Skin epidermis (tissue), 12 donors: ENCODE measurements at regions not wholly inside any gene's neighbourhood (a gene's known extent, or its start where the extent isn't known, plus 50 kb on each side); places are given as distances from the start of the nearest gene placed in this dataset.

ENCODE experiments used
- H3K27ac ChIP-seq, 21 experiments: fragments of 200-600 bp; sonication (generic) in 11 of 21; one replicate each; pipeline ENCODE4 v1.5.0; 2020; ENCODE audit warnings: mild to moderate bottlenecking in 3 of 21, inconsistent platforms in 2 of 21, moderate library complexity in 2 of 21
- H3K4me3 ChIP-seq, 7 experiments: fragments of 200-600 bp; sonication (generic) in 2 of 7; one replicate each; pipeline ENCODE4 v1.5.0; 2020; ENCODE audit warnings: inconsistent platforms in 2 of 7, mild to moderate bottlenecking in 2 of 7, moderate library complexity in 1 of 7

GRCh38 chr10:78645169-78645686 lies 423.5 kb upstream of the ZMIZ1 start:
- Histone ChIP-seq H3K4me3 (no peak overlapping the region), H3K27ac (no peak overlapping the region)

- Histone ChIP-seq H3K4me3 (no peak overlapping the region), H3K27ac (no peak overlapping the region)
Observed at GRCh38 chr10:78645975-78646374, 422.8 kb upstream of the ZMIZ1 start.

- Histone ChIP-seq H3K4me3 (no peak overlapping the region), H3K27ac (no peak overlapping the region)
Observed at GRCh38 chr10:78648256-78648860, 420.4 kb upstream of the ZMIZ1 start.

GRCh38 chr10:78649429-78649828 lies 419.3 kb upstream of the ZMIZ1 start:
- no peak overlapping the region for H3K4me3 ChIP-seq
- H3K27ac ChIP-seq: peak overlapping the region in 2 of 21 experiments; percentile 7 to 25

- peak overlapping the region in 1 of 21 experiments; percentile 7 for H3K27ac ChIP-seq
Observed at GRCh38 chr10:78650122-78650521, 418.6 kb upstream of the ZMIZ1 start.

GRCh38 chr10:78651287-78651686 lies 417.5 kb upstream of the ZMIZ1 start:
- H3K27ac ChIP-seq: no peak overlapping the region

More at GRCh38 chr10:78650122-78650521, 418.6 kb upstream of the ZMIZ1 start:
- H3K4me3 ChIP-seq: no peak overlapping the region

GRCh38 chr10:78653555-78653954 lies 415.2 kb upstream of the ZMIZ1 start:
- Histone ChIP-seq H3K27ac (no peak overlapping the region), H3K4me3 (no peak overlapping the region)

More at GRCh38 chr10:78651287-78651686, 417.5 kb upstream of the ZMIZ1 start:
- no peak overlapping the region for H3K4me3 ChIP-seq

- Histone ChIP-seq H3K4me3 (no peak overlapping the region), H3K27ac (no peak overlapping the region)
Observed at GRCh38 chr10:78654047-78654590, 414.6 kb upstream of the ZMIZ1 start.

- no peak overlapping the region for H3K4me3 ChIP-seq
- H3K27ac ChIP-seq: no peak overlapping the region
Observed at GRCh38 chr10:78655979-78656378, 412.8 kb upstream of the ZMIZ1 start.

- Histone ChIP-seq H3K4me3 (no peak overlapping the region), H3K27ac (no peak overlapping the region)
Observed at GRCh38 chr10:78656417-78657162, 412.2 kb upstream of the ZMIZ1 start.

- H3K4me3 ChIP-seq: no peak overlapping the region
Observed at GRCh38 chr10:78657163-78657861, 411.5 kb upstream of the ZMIZ1 start.

GRCh38 chr10:78657862-78658165 lies 411.0 kb upstream of the ZMIZ1 start:
- Histone ChIP-seq H3K4me3 (no peak overlapping the region), H3K27ac (no peak overlapping the region)

More at GRCh38 chr10:78657163-78657861, 411.5 kb upstream of the ZMIZ1 start:
- H3K27ac ChIP-seq: no peak overlapping the region

GRCh38 chr10:78658645-78659597 lies 409.8 kb upstream of the ZMIZ1 start:
- Histone ChIP-seq H3K4me3 (no peak overlapping the region), H3K27ac (no peak overlapping the region)

- H3K27ac ChIP-seq: no peak overlapping the region
- H3K4me3 ChIP-seq: no peak overlapping the region
Observed at GRCh38 chr10:78659598-78659967, 409.2 kb upstream of the ZMIZ1 start.

GRCh38 chr10:78660446-78661106 lies 408.2 kb upstream of the ZMIZ1 start:
- H3K4me3 ChIP-seq: no peak overlapping the region
- H3K27ac ChIP-seq: no peak overlapping the region

- no peak overlapping the region for H3K27ac ChIP-seq
Observed at GRCh38 chr10:78663721-78664120, 405.0 kb upstream of the ZMIZ1 start.

GRCh38 chr10:78664929-78665553 lies 403.7 kb upstream of the ZMIZ1 start:
- Histone ChIP-seq H3K27ac (no peak overlapping the region), H3K4me3 (no peak overlapping the region)

More at GRCh38 chr10:78663721-78664120, 405.0 kb upstream of the ZMIZ1 start:
- no peak overlapping the region for H3K4me3 ChIP-seq

- Histone ChIP-seq H3K27ac (no peak overlapping the region), H3K4me3 (no peak overlapping the region)
Observed at GRCh38 chr10:78672918-78673317, 395.8 kb upstream of the ZMIZ1 start.
